SK-N-SH treated with all-trans-retinoic acid at 6 μM for 48 hours (cell line): ENCODE measurements at regions not wholly inside any gene's neighbourhood (a gene's known extent, or its start where the extent isn't known, plus 50 kb on each side); places are given as distances from the start of the nearest gene placed in this dataset.

Experiments
- ATAC-seq: fragments of 200-7000 bp; cut with Tn5 transposase; 3 replicates; pipeline ENCODE4 v1.9.1; 2020; ENCODE audit warnings: mild to moderate bottlenecking, moderate library complexity
- ARNTL ChIP-seq: fragments of 450-650 bp; formaldehyde crosslinking; IDR thresholded peaks from 2 replicates; pipeline ENCODE4 v1.5.0; 2020; ENCODE audit warnings: low read depth, mild to moderate bottlenecking, moderate library complexity, borderline replicate concordance
- BACH2 ChIP-seq: fragments of 250-450 bp; sonication (Bioruptor Pico); IDR thresholded peaks from 2 replicates; pipeline ENCODE4 v1.9.0; 2021; ENCODE audit warnings: mild to moderate bottlenecking, borderline replicate concordance
- CREB5 ChIP-seq: fragments of 250-450 bp; sonication (Bioruptor Pico); IDR thresholded peaks from 2 replicates; pipeline ENCODE4 v1.5.1; 2020; ENCODE audit warnings: low read depth, mild to moderate bottlenecking, moderate library complexity
- CSDC2 ChIP-seq: fragments of 250-450 bp; sonication (Bioruptor Pico); IDR thresholded peaks from 2 replicates; pipeline ENCODE4 v1.5.0; 2020; ENCODE audit warnings: mild to moderate bottlenecking, moderate library complexity
- CSRNP3 ChIP-seq: fragments of 250-450 bp; sonication (Bioruptor Pico); IDR thresholded peaks from 2 replicates; pipeline ENCODE4 v1.5.1; 2021; ENCODE audit warnings: mild to moderate bottlenecking, moderate library complexity
- ESRRG ChIP-seq: fragments of 250-450 bp; sonication (Bioruptor Pico); IDR thresholded peaks from 2 replicates; pipeline ENCODE4 v1.6.1; 2021; ENCODE audit warnings: mild to moderate bottlenecking
- GLIS3 ChIP-seq: fragments of 250-450 bp; sonication (Bioruptor Pico); IDR thresholded peaks from 2 replicates; pipeline ENCODE4 v1.5.0; 2020; ENCODE audit warnings: mild to moderate bottlenecking, moderate library complexity
- ISL1 ChIP-seq: fragments of 250-450 bp; sonication (Bioruptor Pico); IDR thresholded peaks from 2 replicates; pipeline ENCODE4 v2.1.2; 2022; ENCODE audit warnings: mild to moderate bottlenecking, moderate library complexity
- OSR1 ChIP-seq: fragments of 250-450 bp; sonication (Bioruptor Pico); IDR thresholded peaks from 2 replicates; pipeline ENCODE4 v1.8.0; 2022; ENCODE audit warnings: moderate library complexity, mild to moderate bottlenecking, inconsistent platforms
- PATZ1 ChIP-seq: fragments of 250-450 bp; sonication (Bioruptor Pico); IDR thresholded peaks from 2 replicates; pipeline ENCODE4 v1.8.0; 2020; ENCODE audit warnings: mild to moderate bottlenecking, moderate library complexity, borderline replicate concordance
- PPARA ChIP-seq: fragments of 250-450 bp; sonication (Bioruptor Pico); IDR thresholded peaks from 2 replicates; pipeline ENCODE4 v1.5.0; 2020; ENCODE audit warnings: mild to moderate bottlenecking, borderline replicate concordance
- RARB ChIP-seq: fragments of 250-450 bp; sonication (Bioruptor Pico); IDR thresholded peaks from 2 replicates; pipeline ENCODE4 v1.8.0; 2021; ENCODE audit warnings: mild to moderate bottlenecking, moderate library complexity
- SNAI2 ChIP-seq: fragments of 250-450 bp; sonication (Bioruptor Pico); IDR thresholded peaks from 2 replicates; pipeline ENCODE4 v1.5.0; 2020; ENCODE audit warnings: mild to moderate bottlenecking, moderate library complexity
- TCF4 ChIP-seq: fragments of 250-450 bp; sonication (Bioruptor Pico); IDR thresholded peaks from 2 replicates; pipeline ENCODE4 v1.8.0; 2021; ENCODE audit warnings: mild to moderate bottlenecking, moderate library complexity, borderline replicate concordance
- TSHZ2 ChIP-seq: fragments of 250-450 bp; sonication (Bioruptor Pico); IDR thresholded peaks from 2 replicates; pipeline ENCODE4 v1.5.0; 2020; ENCODE audit warnings: mild to moderate bottlenecking, moderate library complexity
- ZC3H10 ChIP-seq: fragments of 250-450 bp; sonication (Bioruptor Pico); IDR thresholded peaks from 2 replicates; pipeline ENCODE4 v1.5.1; 2021; ENCODE audit warnings: mild to moderate bottlenecking, moderate library complexity
- ZFP3 ChIP-seq: fragments of 250-450 bp; sonication (Bioruptor Pico); IDR thresholded peaks from 2 replicates; pipeline ENCODE4 v1.5.0; 2020; ENCODE audit warnings: mild to moderate bottlenecking, moderate library complexity
- ZFP30 ChIP-seq: fragments of 450-650 bp; formaldehyde crosslinking; IDR thresholded peaks from 2 replicates; pipeline ENCODE4 v1.5.0; 2022; ENCODE audit warnings: mild to moderate bottlenecking, moderate library complexity
- ZNF565 ChIP-seq: fragments of 450-650 bp; formaldehyde crosslinking; conservative IDR thresholded peaks from 2 replicates; pipeline ENCODE4 v1.5.0; 2020; ENCODE audit warnings: low read depth, mild to moderate bottlenecking, moderate library complexity
- ZNF70 ChIP-seq: fragments of 450-650 bp; formaldehyde crosslinking; IDR thresholded peaks from 2 replicates; pipeline ENCODE4 v1.5.0; 2020; ENCODE audit warnings: mild to moderate bottlenecking, moderate library complexity
- ZNF8 ChIP-seq: fragments of 450-650 bp; formaldehyde crosslinking; IDR thresholded peaks from 2 replicates; pipeline ENCODE4 v1.5.0; 2020; ENCODE audit warnings: mild to moderate bottlenecking, moderate library complexity

- no peak for TF ChIP-seq BACH2 (CRISPR knock-in tag)
- TF ChIP-seq SNAI2, result no peak
- TF ChIP-seq TSHZ2 (CRISPR knock-in tag), result no peak
- no peak for TF ChIP-seq GLIS3 (CRISPR knock-in tag)
- no peak for TF ChIP-seq ZFP3
- no peak for TF ChIP-seq ESRRG (CRISPR knock-in tag)
- TF ChIP-seq ARNTL (CRISPR knock-in tag), result no peak
- no peak for TF ChIP-seq CSDC2 (CRISPR knock-in tag)
- no peak for TF ChIP-seq ZFP30 (CRISPR knock-in tag)
- TF ChIP-seq, all 23 proteins: peak for 0
- ATAC-seq, result no peak
Observed at GRCh38 chr6:23499549-23499948, 626.5 kb upstream of the NRSN1 start.

- TF ChIP-seq OSR1 (CRISPR knock-in tag) (no peak), CSRNP3 (CRISPR knock-in tag) (no peak), CREB5 (CRISPR knock-in tag) (no peak), BACH2 (CRISPR knock-in tag) (no peak), PATZ1 (CRISPR knock-in tag) (no peak), ZNF8 (CRISPR knock-in tag) (no peak), PPARA (CRISPR knock-in tag) (no peak), ISL1 (CRISPR knock-in tag) (no peak), ESRRG (CRISPR knock-in tag) (no peak), ARNTL (CRISPR knock-in tag) (no peak), ZFP30 (CRISPR knock-in tag) (no peak), TCF4 (CRISPR knock-in tag) (no peak), GLIS3 (CRISPR knock-in tag) (no peak), ZNF565 (no peak), RARB (no peak), ZC3H10 (CRISPR knock-in tag) (no peak), CSDC2 (CRISPR knock-in tag) (no peak)
- ATAC-seq, result no peak
Observed at GRCh38 chr6:23503173-23503572, 622.8 kb upstream of the NRSN1 start.

- no peak for TF ChIP-seq GLIS3 (CRISPR knock-in tag)
- no peak for TF ChIP-seq ZFP30 (CRISPR knock-in tag)
- no peak for TF ChIP-seq RARB
- no peak for TF ChIP-seq SNAI2
- no peak for TF ChIP-seq ESRRG (CRISPR knock-in tag)
- TF ChIP-seq CREB5 (CRISPR knock-in tag), result no peak
- TF ChIP-seq PPARA (CRISPR knock-in tag), result no peak
- no peak for TF ChIP-seq ZNF8 (CRISPR knock-in tag)
- TF ChIP-seq ZFP3, result no peak
- TF ChIP-seq OSR1 (CRISPR knock-in tag), result no peak
- TF ChIP-seq TSHZ2 (CRISPR knock-in tag), result no peak
- TF ChIP-seq ZNF565, result no peak
- TF ChIP-seq TCF4 (CRISPR knock-in tag), result no peak
- TF ChIP-seq CSDC2 (CRISPR knock-in tag), result no peak
- TF ChIP-seq ZNF70 (CRISPR knock-in tag), result no peak
- no peak for TF ChIP-seq BACH2 (CRISPR knock-in tag)
- ATAC-seq, result no peak
Observed at GRCh38 chr6:23505026-23505425, 621.0 kb upstream of the NRSN1 start.
